ENCODE measurements at regions not wholly inside any gene's neighbourhood (a gene's known extent, or its start where the extent isn't known, plus 50 kb on each side); places are given as distances from the start of the nearest gene placed in this dataset.
"Not testable (repeated sequence)": the region's sequence is repeated elsewhere in the genome, so short reads cannot be mapped to it uniquely, and the experiment has no call there.

DNA sequence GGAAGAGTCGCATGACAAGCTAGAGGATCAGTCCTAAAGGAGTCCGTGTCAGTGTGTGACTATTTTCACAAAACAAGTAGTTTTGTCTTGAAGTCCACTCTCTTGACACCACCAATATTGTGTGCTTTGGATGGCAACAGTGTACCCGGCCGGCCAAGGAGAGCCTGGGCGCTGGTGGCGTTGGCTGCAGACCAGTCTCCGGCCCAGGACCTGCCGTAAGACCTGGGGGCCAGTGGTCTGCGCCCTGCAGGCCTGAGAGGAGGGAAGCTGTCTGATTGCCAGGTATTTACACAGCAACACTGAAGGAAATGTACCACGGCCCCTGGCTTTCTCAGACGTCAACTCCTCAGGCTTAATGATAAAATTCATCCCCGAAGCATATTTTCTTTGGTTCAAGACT, 472.4 kb upstream of the SALL3 start:
- ATAC-seq, result no peak

GRCh38 chr18:78508228-78508824, 471.3 kb upstream of the SALL3 start:
- not testable (repeated sequence) for ATAC-seq

More for the DNA sequence above, 472.4 kb upstream of the SALL3 start:
- TF ChIP-seq TCF4 (CRISPR knock-in tag; IDR thresholded peaks at IDR 0.05; ENCODE audit: borderline replicate concordance) (no peak), TSHZ2 (CRISPR knock-in tag; IDR thresholded peaks at IDR 0.05) (no peak), CSDC2 (CRISPR knock-in tag; IDR thresholded peaks at IDR 0.05) (no peak), ISL1 (CRISPR knock-in tag; IDR thresholded peaks at IDR 0.05) (no peak), BACH2 (CRISPR knock-in tag; IDR thresholded peaks at IDR 0.05; ENCODE audit: borderline replicate concordance) (no peak), ZNF8 (CRISPR knock-in tag; IDR thresholded peaks at IDR 0.05) (no peak), GLIS3 (CRISPR knock-in tag; IDR thresholded peaks at IDR 0.05) (no peak), ZFP30 (CRISPR knock-in tag; IDR thresholded peaks at IDR 0.05) (no peak), PPARA (CRISPR knock-in tag; IDR thresholded peaks at IDR 0.05; ENCODE audit: borderline replicate concordance) (no peak), RARB (CRISPR knock-in tag; IDR thresholded peaks at IDR 0.05) (no peak), ZC3H10 (CRISPR knock-in tag; IDR thresholded peaks at IDR 0.05) (no peak), OSR1 (CRISPR knock-in tag; IDR thresholded peaks at IDR 0.05) (no peak)
- TF ChIP-seq, protein P1, sequence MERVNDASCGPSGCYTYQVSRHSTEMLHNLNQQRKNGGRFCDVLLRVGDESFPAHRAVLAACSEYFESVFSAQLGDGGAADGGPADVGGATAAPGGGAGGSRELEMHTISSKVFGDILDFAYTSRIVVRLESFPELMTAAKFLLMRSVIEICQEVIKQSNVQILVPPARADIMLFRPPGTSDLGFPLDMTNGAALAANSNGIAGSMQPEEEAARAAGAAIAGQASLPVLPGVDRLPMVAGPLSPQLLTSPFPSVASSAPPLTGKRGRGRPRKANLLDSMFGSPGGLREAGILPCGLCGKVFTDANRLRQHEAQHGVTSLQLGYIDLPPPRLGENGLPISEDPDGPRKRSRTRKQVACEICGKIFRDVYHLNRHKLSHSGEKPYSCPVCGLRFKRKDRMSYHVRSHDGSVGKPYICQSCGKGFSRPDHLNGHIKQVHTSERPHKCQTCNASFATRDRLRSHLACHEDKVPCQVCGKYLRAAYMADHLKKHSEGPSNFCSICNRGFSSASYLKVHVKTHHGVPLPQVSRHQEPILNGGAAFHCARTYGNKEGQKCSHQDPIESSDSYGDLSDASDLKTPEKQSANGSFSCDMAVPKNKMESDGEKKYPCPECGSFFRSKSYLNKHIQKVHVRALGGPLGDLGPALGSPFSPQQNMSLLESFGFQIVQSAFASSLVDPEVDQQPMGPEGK (CRISPR knock-in tag; IDR thresholded peaks at IDR 0.05; ENCODE audit: borderline replicate concordance), result no peak
- TF ChIP-seq, protein P2, sequence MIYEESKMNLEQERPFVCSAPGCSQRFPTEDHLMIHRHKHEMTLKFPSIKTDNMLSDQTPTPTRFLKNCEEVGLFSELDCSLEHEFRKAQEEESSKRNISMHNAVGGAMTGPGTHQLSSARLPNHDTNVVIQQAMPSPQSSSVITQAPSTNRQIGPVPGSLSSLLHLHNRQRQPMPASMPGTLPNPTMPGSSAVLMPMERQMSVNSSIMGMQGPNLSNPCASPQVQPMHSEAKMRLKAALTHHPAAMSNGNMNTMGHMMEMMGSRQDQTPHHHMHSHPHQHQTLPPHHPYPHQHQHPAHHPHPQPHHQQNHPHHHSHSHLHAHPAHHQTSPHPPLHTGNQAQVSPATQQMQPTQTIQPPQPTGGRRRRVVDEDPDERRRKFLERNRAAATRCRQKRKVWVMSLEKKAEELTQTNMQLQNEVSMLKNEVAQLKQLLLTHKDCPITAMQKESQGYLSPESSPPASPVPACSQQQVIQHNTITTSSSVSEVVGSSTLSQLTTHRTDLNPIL (CRISPR knock-in tag; IDR thresholded peaks at IDR 0.05; ENCODE audit: low read depth), result no peak

DNA sequence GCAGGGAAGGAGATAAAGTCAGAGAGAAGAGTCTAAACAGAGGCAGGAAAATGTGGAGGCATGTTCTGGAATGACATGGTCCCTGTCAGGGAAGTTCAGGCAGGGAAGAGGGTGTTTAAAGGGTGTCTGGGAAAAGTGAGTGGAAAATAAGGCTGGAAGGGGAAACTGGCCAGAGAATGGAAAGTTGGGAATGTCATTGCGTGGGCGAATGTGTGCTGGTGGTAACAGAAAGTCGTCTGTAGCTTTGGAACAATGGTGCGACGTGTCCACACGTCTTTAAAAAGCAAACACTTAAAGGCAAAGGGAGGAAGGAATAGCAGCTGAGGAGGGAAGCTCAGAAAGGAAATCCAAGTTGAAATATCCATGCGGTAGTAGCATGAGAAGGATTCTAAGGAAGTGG, 469.5 kb upstream of the SALL3 start:
- ATAC-seq, result no peak
- TF ChIP-seq POU6F1 (CRISPR knock-in tag; IDR thresholded peaks at IDR 0.05; ENCODE audit: borderline replicate concordance, low read depth), result no peak
- TF ChIP-seq RARB (CRISPR knock-in tag; IDR thresholded peaks at IDR 0.05), result no peak

- ATAC-seq, result no peak
- no peak for TF ChIP-seq CSDC2 (CRISPR knock-in tag; IDR thresholded peaks at IDR 0.05)
- TF ChIP-seq GLIS3 (CRISPR knock-in tag; IDR thresholded peaks at IDR 0.05), result no peak
- no peak for TF ChIP-seq BACH2 (CRISPR knock-in tag; IDR thresholded peaks at IDR 0.05; ENCODE audit: borderline replicate concordance)
- TF ChIP-seq, protein P2 (CRISPR knock-in tag; IDR thresholded peaks at IDR 0.05; ENCODE audit: low read depth), result no peak
- TF ChIP-seq OSR1 (CRISPR knock-in tag; IDR thresholded peaks at IDR 0.05), result no peak
- no peak for TF ChIP-seq ZNF565 (CRISPR knock-in tag; conservative IDR thresholded peaks at IDR 0.05; ENCODE audit: low read depth)
- no peak for TF ChIP-seq RARB (CRISPR knock-in tag; IDR thresholded peaks at IDR 0.05)
- TF ChIP-seq, protein P3, sequence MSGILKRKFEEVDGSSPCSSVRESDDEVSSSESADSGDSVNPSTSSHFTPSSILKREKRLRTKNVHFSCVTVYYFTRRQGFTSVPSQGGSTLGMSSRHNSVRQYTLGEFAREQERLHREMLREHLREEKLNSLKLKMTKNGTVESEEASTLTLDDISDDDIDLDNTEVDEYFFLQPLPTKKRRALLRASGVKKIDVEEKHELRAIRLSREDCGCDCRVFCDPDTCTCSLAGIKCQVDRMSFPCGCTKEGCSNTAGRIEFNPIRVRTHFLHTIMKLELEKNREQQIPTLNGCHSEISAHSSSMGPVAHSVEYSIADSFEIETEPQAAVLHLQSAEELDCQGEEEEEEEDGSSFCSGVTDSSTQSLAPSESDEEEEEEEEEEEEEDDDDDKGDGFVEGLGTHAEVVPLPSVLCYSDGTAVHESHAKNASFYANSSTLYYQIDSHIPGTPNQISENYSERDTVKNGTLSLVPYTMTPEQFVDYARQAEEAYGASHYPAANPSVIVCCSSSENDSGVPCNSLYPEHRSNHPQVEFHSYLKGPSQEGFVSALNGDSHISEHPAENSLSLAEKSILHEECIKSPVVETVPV (CRISPR knock-in tag; IDR thresholded peaks at IDR 0.05), result no peak
- TF ChIP-seq ZFP30 (CRISPR knock-in tag; IDR thresholded peaks at IDR 0.05), result no peak
- TF ChIP-seq TOX (CRISPR knock-in tag; IDR thresholded peaks at IDR 0.05; ENCODE audit: borderline replicate concordance), result no peak
- TF ChIP-seq ESRRG (CRISPR knock-in tag; IDR thresholded peaks at IDR 0.05), result no peak
- no peak for TF ChIP-seq ZNF70 (CRISPR knock-in tag; IDR thresholded peaks at IDR 0.05)
- TF ChIP-seq PPARA (CRISPR knock-in tag; IDR thresholded peaks at IDR 0.05; ENCODE audit: borderline replicate concordance), result no peak
- no peak for TF ChIP-seq ZFP3 (CRISPR knock-in tag; IDR thresholded peaks at IDR 0.05)
- no peak for TF ChIP-seq ISL1 (CRISPR knock-in tag; IDR thresholded peaks at IDR 0.05)
- no peak for TF ChIP-seq TCF4 (CRISPR knock-in tag; IDR thresholded peaks at IDR 0.05; ENCODE audit: borderline replicate concordance)
- TF ChIP-seq ARNTL (CRISPR knock-in tag; IDR thresholded peaks at IDR 0.05; ENCODE audit: borderline replicate concordance, low read depth), result no peak
- TF ChIP-seq ZNF8 (CRISPR knock-in tag; IDR thresholded peaks at IDR 0.05), result no peak
Observed at GRCh38 chr18:78510636-78511035, 469.0 kb upstream of the SALL3 start.
